ENCODE measurements at regions not wholly inside any gene's neighbourhood (a gene's known extent, or its start where the extent isn't known, plus 50 kb on each side); places are given as distances from the start of the nearest gene placed in this dataset.

GRCh38 chr13:97880311-97880675 lies 73.2 kb upstream of the IPO5 start:
- TF ChIP-seq YY1 (IDR thresholded peaks at IDR 0.05; ENCODE audit: low read depth) (no peak), ZBTB33 (IDR thresholded peaks at IDR 0.05; ENCODE audit: borderline replicate concordance, low read depth) (no peak), TCF12 (IDR thresholded peaks at IDR 0.05) (no peak), RAD21 (IDR thresholded peaks at IDR 0.05; ENCODE audit: low read length) (no peak)
- TF ChIP-seq, protein P1, sequence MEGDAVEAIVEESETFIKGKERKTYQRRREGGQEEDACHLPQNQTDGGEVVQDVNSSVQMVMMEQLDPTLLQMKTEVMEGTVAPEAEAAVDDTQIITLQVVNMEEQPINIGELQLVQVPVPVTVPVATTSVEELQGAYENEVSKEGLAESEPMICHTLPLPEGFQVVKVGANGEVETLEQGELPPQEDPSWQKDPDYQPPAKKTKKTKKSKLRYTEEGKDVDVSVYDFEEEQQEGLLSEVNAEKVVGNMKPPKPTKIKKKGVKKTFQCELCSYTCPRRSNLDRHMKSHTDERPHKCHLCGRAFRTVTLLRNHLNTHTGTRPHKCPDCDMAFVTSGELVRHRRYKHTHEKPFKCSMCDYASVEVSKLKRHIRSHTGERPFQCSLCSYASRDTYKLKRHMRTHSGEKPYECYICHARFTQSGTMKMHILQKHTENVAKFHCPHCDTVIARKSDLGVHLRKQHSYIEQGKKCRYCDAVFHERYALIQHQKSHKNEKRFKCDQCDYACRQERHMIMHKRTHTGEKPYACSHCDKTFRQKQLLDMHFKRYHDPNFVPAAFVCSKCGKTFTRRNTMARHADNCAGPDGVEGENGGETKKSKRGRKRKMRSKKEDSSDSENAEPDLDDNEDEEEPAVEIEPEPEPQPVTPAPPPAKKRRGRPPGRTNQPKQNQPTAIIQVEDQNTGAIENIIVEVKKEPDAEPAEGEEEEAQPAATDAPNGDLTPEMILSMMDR (IDR thresholded peaks at IDR 0.05), result peak; percentile 22
